ENCODE measurements at regions not wholly inside any gene's neighbourhood (a gene's known extent, or its start where the extent isn't known, plus 50 kb on each side); places are given as distances from the start of the nearest gene placed in this dataset.

GRCh38 chr12:68410018-68410660 is 78.0 kb upstream of the MDM1 start:
- no peak for DNase-seq (ENCODE audit: low read depth, low spot score)
- H3K4me1 ChIP-seq (ENCODE audit: insufficient read depth, insufficient read length) = no peaks in the 10 kb centered on the region
- no peak overlapping the region for H3K9ac ChIP-seq (ENCODE audit: insufficient read length, low read depth)

GRCh38 chr12:68411371-68411770 is 79.2 kb upstream of the MDM1 start:
- Histone ChIP-seq H3K9me3 (ENCODE audit: insufficient read depth, low read length) (no peaks in the 10 kb centered on the region), H3K36me3 (ENCODE audit: insufficient read depth, insufficient read length, low read length) (no peaks in the 10 kb centered on the region)
- TF ChIP-seq SUZ12 (IDR thresholded peaks at IDR 0.05; ENCODE audit: extremely low read depth, insufficient read depth, insufficient read length) (no peak), ZNF274 (IDR thresholded peaks at IDR 0.05; ENCODE audit: low read depth, low read length) (no peak), YY1 (IDR thresholded peaks at IDR 0.05; ENCODE audit: insufficient read depth, insufficient read length) (no peak)

More at GRCh38 chr12:68410018-68410660, 78.0 kb upstream of the MDM1 start:
- no peak overlapping the region for H3K4me3 ChIP-seq (ENCODE audit: insufficient read length, low read depth)
- no peaks in the 10 kb centered on the region for H3K9me3 ChIP-seq (ENCODE audit: insufficient read depth, low read length)
- H3K36me3 ChIP-seq (ENCODE audit: insufficient read depth, insufficient read length, low read length) = no peaks in the 10 kb centered on the region
- TF ChIP-seq YY1 (IDR thresholded peaks at IDR 0.05; ENCODE audit: insufficient read depth, insufficient read length) = no peak
- TF ChIP-seq ZNF274 (IDR thresholded peaks at IDR 0.05; ENCODE audit: low read depth, low read length) = no peak
- no peak for TF ChIP-seq SUZ12 (IDR thresholded peaks at IDR 0.05; ENCODE audit: extremely low read depth, insufficient read depth, insufficient read length)
- H3K27me3 ChIP-seq (ENCODE audit: insufficient read depth, insufficient read length) = no peaks in the 10 kb centered on the region

GRCh38 chr12:68414988-68415387 is 82.8 kb upstream of the MDM1 start:
- Histone ChIP-seq H3K27me3 (ENCODE audit: insufficient read depth, insufficient read length) (no peaks in the 10 kb centered on the region), H3K9ac (ENCODE audit: insufficient read length, low read depth) (no peak overlapping the region), H3K4me1 (ENCODE audit: insufficient read depth, insufficient read length) (no peaks in the 10 kb centered on the region), H3K9me3 (ENCODE audit: insufficient read depth, low read length) (no peaks in the 10 kb centered on the region), H3K4me3 (ENCODE audit: insufficient read length, low read depth) (no peak overlapping the region), H3K36me3 (ENCODE audit: insufficient read depth, insufficient read length, low read length) (no peaks in the 10 kb centered on the region)
- TF ChIP-seq ZNF274 (IDR thresholded peaks at IDR 0.05; ENCODE audit: low read depth, low read length) (no peak), YY1 (IDR thresholded peaks at IDR 0.05; ENCODE audit: insufficient read depth, insufficient read length) (no peak), SUZ12 (IDR thresholded peaks at IDR 0.05; ENCODE audit: extremely low read depth, insufficient read depth, insufficient read length) (no peak)
- no peak for DNase-seq (ENCODE audit: low read depth, low spot score)

More at GRCh38 chr12:68411371-68411770, 79.2 kb upstream of the MDM1 start:
- Histone ChIP-seq H3K4me1 (ENCODE audit: insufficient read depth, insufficient read length) (no peaks in the 10 kb centered on the region), H3K9ac (ENCODE audit: insufficient read length, low read depth) (no peak overlapping the region), H3K27me3 (ENCODE audit: insufficient read depth, insufficient read length) (no peaks in the 10 kb centered on the region), H3K4me3 (ENCODE audit: insufficient read length, low read depth) (no peak overlapping the region)
- DNase-seq (ENCODE audit: low read depth, low spot score) = no peak

- TF ChIP-seq ZNF274 (IDR thresholded peaks at IDR 0.05; ENCODE audit: low read depth, low read length) (no peak), SUZ12 (IDR thresholded peaks at IDR 0.05; ENCODE audit: extremely low read depth, insufficient read depth, insufficient read length) (no peak), YY1 (IDR thresholded peaks at IDR 0.05; ENCODE audit: insufficient read depth, insufficient read length) (no peak)
- Histone ChIP-seq H3K36me3 (ENCODE audit: insufficient read depth, insufficient read length, low read length) (no peaks in the 10 kb centered on the region), H3K27me3 (ENCODE audit: insufficient read depth, insufficient read length) (no peaks in the 10 kb centered on the region), H3K9me3 (ENCODE audit: insufficient read depth, low read length) (no peaks in the 10 kb centered on the region), H3K4me1 (ENCODE audit: insufficient read depth, insufficient read length) (no peaks in the 10 kb centered on the region), H3K9ac (ENCODE audit: insufficient read length, low read depth) (no peak overlapping the region), H3K4me3 (ENCODE audit: insufficient read length, low read depth) (no peak overlapping the region)
- DNase-seq (ENCODE audit: low read depth, low spot score) = no peak
Measured at GRCh38 chr12:68416350-68416749, 84.2 kb upstream of the MDM1 start.

DNA sequence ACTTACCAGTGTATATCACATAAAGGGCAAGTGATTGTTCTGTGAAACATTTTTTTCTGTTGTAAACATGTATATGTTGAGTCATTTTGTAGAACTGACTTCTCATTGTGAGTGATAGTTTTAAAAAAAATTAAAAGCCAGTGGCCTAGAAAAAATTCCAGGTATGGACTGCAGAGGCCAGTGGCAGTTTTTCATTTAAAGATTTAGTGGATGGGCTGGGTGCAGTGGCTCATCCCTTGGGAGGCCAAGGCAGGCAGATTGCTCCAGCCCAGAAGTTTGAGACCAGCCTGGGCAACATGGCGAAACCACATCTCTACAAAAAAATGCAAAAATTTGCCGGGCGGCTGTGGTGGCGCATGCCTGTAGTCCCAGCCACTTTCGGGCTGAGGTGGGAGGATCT is 84.7 kb upstream of the MDM1 start:
- H3K27me3 ChIP-seq (ENCODE audit: insufficient read depth, insufficient read length) = no peaks in the 10 kb centered on the region
- H3K36me3 ChIP-seq (ENCODE audit: insufficient read depth, insufficient read length, low read length) = no peaks in the 10 kb centered on the region
- TF ChIP-seq ZNF274 (IDR thresholded peaks at IDR 0.05; ENCODE audit: low read depth, low read length) (no peak), YY1 (IDR thresholded peaks at IDR 0.05; ENCODE audit: insufficient read depth, insufficient read length) (no peak), SUZ12 (IDR thresholded peaks at IDR 0.05; ENCODE audit: extremely low read depth, insufficient read depth, insufficient read length) (no peak)
- H3K4me3 ChIP-seq (ENCODE audit: insufficient read length, low read depth) = no peak overlapping the region
- no peak for DNase-seq (ENCODE audit: low read depth, low spot score)
- no peak overlapping the region for H3K9ac ChIP-seq (ENCODE audit: insufficient read length, low read depth)
- H3K9me3 ChIP-seq (ENCODE audit: insufficient read depth, low read length) = no peaks in the 10 kb centered on the region
- no peaks in the 10 kb centered on the region for H3K4me1 ChIP-seq (ENCODE audit: insufficient read depth, insufficient read length)

DNA sequence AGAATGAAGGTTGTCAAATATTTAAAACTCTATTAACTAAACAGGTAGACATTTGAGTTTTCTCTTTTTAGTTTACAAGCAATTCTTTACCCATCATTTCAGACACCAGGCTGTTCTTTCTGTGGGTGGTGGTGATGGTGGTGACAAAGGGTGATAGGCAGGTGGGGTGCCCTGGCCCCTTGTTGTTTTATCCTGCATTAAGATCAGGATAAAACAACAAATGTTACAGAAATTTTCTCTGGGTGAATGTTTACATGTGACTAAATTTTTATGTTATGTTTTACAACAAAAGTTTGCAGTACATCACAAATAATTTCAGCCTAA is 85.9 kb upstream of the MDM1 start:
- no peak for TF ChIP-seq SUZ12 (IDR thresholded peaks at IDR 0.05; ENCODE audit: extremely low read depth, insufficient read depth, insufficient read length)
- TF ChIP-seq ZNF274 (IDR thresholded peaks at IDR 0.05; ENCODE audit: low read depth, low read length) = no peak
- TF ChIP-seq YY1 (IDR thresholded peaks at IDR 0.05; ENCODE audit: insufficient read depth, insufficient read length) = no peak
- no peak overlapping the region for H3K4me3 ChIP-seq (ENCODE audit: insufficient read length, low read depth)
- no peaks in the 10 kb centered on the region for H3K9me3 ChIP-seq (ENCODE audit: insufficient read depth, low read length)
- DNase-seq (ENCODE audit: low read depth, low spot score) = no peak
- H3K9ac ChIP-seq (ENCODE audit: insufficient read length, low read depth) = no peak overlapping the region
- no peaks in the 10 kb centered on the region for H3K27me3 ChIP-seq (ENCODE audit: insufficient read depth, insufficient read length)
- no peaks in the 10 kb centered on the region for H3K4me1 ChIP-seq (ENCODE audit: insufficient read depth, insufficient read length)
- no peaks in the 10 kb centered on the region for H3K36me3 ChIP-seq (ENCODE audit: insufficient read depth, insufficient read length, low read length)

- no peaks in the 10 kb centered on the region for H3K27me3 ChIP-seq (ENCODE audit: insufficient read depth, insufficient read length)
- no peaks in the 10 kb centered on the region for H3K9me3 ChIP-seq (ENCODE audit: insufficient read depth, low read length)
- no peak for DNase-seq (ENCODE audit: low read depth, low spot score)
- TF ChIP-seq SUZ12 (IDR thresholded peaks at IDR 0.05; ENCODE audit: extremely low read depth, insufficient read depth, insufficient read length) (no peak), ZNF274 (IDR thresholded peaks at IDR 0.05; ENCODE audit: low read depth, low read length) (no peak), YY1 (IDR thresholded peaks at IDR 0.05; ENCODE audit: insufficient read depth, insufficient read length) (no peak)
- no peak overlapping the region for H3K4me3 ChIP-seq (ENCODE audit: insufficient read length, low read depth)
- no peaks in the 10 kb centered on the region for H3K36me3 ChIP-seq (ENCODE audit: insufficient read depth, insufficient read length, low read length)
- H3K9ac ChIP-seq (ENCODE audit: insufficient read length, low read depth) = no peak overlapping the region
- H3K4me1 ChIP-seq (ENCODE audit: insufficient read depth, insufficient read length) = no peaks in the 10 kb centered on the region
Measured at GRCh38 chr12:68420225-68421010, 88.3 kb upstream of the MDM1 start.
